ENCODE measurements at regions not wholly inside any gene's neighbourhood (a gene's known extent, or its start where the extent isn't known, plus 50 kb on each side); places are given as distances from the start of the nearest gene placed in this dataset.

DNA sequence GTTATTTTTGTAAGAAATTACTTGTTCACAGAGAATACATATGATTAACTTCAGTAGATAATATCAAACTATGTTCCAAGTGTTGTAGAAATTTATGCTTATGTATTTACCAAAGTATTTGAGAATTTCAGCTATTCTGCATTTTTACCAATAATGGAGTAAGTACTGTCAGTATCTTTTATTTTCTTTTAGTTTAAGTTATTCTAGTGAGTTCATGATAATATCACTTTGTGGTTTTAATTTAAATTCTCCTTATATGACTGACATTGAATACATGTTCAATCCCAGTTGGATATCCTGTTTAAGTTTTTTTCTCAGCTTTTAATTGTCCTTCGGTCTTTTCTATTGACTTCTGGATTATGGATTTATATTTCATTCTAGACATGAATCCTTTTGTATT, 1024.6 kb downstream of the EFNA5 start:
- no peak for TF ChIP-seq POLR2AphosphoS5 (IDR thresholded peaks at IDR 0.05)
- no peak for TF ChIP-seq EP300 (IDR thresholded peaks at IDR 0.05)
- no peak for TF ChIP-seq POLR2A (IDR thresholded peaks at IDR 0.05)
- H3K27ac ChIP-seq: no peak overlapping the region
- H3K9me3 ChIP-seq: no peaks in the 10 kb centered on the region
- H3K36me3 ChIP-seq: no peaks in the 10 kb centered on the region
- H3K4me3 ChIP-seq: no peak overlapping the region
- 95 to 98% methylated on average over 1 of the region's 1 CpG for WGBS, 2 donors
- no peak for DNase-seq
- intact Hi-C loops (cut with DNase I): no loop called here
- H3K4me1 ChIP-seq: no peaks in the 10 kb centered on the region
- H3K27me3 ChIP-seq: no peaks in the 10 kb centered on the region

- TF ChIP-seq EP300 (IDR thresholded peaks at IDR 0.05) (no peak), POLR2AphosphoS5 (IDR thresholded peaks at IDR 0.05) (no peak), CTCF (IDR thresholded peaks at IDR 0.05) (no peak), POLR2A (IDR thresholded peaks at IDR 0.05) (no peak)
- H3K9me3 ChIP-seq: no peaks in the 10 kb centered on the region
- intact Hi-C loops (cut with DNase I): no loop called here
- H3K27ac ChIP-seq: no peak overlapping the region
- DNase-seq: no peak
- no peaks in the 10 kb centered on the region for H3K27me3 ChIP-seq
- 84 to 92% methylated on average over 1 of the region's 1 CpG for WGBS, 2 donors
- no peaks in the 10 kb centered on the region for H3K36me3 ChIP-seq
- no peaks in the 10 kb centered on the region for H3K4me1 ChIP-seq
- H3K4me3 ChIP-seq: no peak overlapping the region
These were observed 1030.2 kb downstream of the EFNA5 start for GRCh38 chr5:106640511-106640910.

DNA sequence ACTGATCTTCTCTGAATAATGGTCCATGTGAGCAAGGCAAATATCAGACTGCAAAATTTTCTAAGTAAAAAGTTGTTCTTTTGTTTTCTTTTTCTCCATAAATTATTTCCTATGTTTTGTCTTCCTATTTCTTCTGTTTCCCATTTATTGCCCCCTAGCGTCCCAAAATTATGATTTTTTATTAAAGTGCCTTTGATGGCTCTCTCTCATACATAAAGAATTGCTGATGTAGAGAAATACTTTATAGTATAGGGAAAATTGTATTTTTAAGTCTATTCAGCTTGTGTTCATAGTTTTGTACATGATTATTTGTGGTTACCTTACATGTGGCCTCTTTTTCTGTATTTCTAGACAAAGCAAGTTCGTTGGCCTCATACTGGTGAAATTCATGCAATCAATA, 1031.2 kb downstream of the EFNA5 start:
- Histone ChIP-seq H3K27me3 (no peaks in the 10 kb centered on the region), H3K9me3 (no peaks in the 10 kb centered on the region), H3K36me3 (no peaks in the 10 kb centered on the region), H3K27ac (no peak overlapping the region), H3K4me3 (no peak overlapping the region), H3K4me1 (no peaks in the 10 kb centered on the region)
- no peak for DNase-seq
- 49 to 62% methylated on average over 2 of the region's 2 CpGs for WGBS, 2 donors
- intact Hi-C loops (cut with DNase I): no loop called here
- TF ChIP-seq EP300 (IDR thresholded peaks at IDR 0.05) (no peak), CTCF (IDR thresholded peaks at IDR 0.05) (no peak), POLR2AphosphoS5 (IDR thresholded peaks at IDR 0.05) (no peak), POLR2A (IDR thresholded peaks at IDR 0.05) (no peak)

- no peaks in the 10 kb centered on the region for H3K27me3 ChIP-seq
- no peaks in the 10 kb centered on the region for H3K36me3 ChIP-seq
- no peaks in the 10 kb centered on the region for H3K9me3 ChIP-seq
- intact Hi-C loops (cut with DNase I): no loop called here
- no peak overlapping the region for H3K4me3 ChIP-seq
- no peaks in the 10 kb centered on the region for H3K4me1 ChIP-seq
- DNase-seq: no peak
- TF ChIP-seq POLR2A (IDR thresholded peaks at IDR 0.05) (no peak), POLR2AphosphoS5 (IDR thresholded peaks at IDR 0.05) (no peak), EP300 (IDR thresholded peaks at IDR 0.05) (no peak), CTCF (IDR thresholded peaks at IDR 0.05) (no peak)
- no peak overlapping the region for H3K27ac ChIP-seq
- 81 to 84% methylated on average over 2 of the region's 2 CpGs for WGBS, 2 donors
These were observed 1033.5 kb downstream of the EFNA5 start for GRCh38 chr5:106637275-106637674.

DNA sequence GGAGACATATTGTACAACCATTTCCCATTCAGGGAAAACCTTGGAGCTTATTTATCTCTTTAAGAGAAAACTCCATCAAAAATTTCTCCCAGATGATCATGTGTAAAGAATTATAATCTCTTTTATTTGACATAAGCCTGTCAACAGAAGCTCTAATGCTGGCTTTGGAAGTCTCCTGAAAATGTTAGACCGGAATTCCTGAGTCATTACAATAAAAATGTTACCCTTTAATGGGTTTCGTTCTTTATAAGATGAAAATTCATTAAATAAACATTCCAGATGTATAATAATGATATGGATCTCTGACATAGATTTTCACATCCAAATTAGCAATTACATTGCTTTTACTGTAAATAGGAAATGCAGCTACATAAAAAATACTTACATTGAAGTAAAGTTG, 1036.4 kb downstream of the EFNA5 start:
- 71 to 80% methylated on average over 2 of the region's 2 CpGs for WGBS, 2 donors
- intact Hi-C loops (cut with DNase I): no loop called here

More for the DNA sequence above, 1036.4 kb downstream of the EFNA5 start:
- Histone ChIP-seq H3K9me3 (no peaks in the 10 kb centered on the region), H3K4me3 (no peak overlapping the region), H3K27me3 (no peaks in the 10 kb centered on the region), H3K36me3 (no peaks in the 10 kb centered on the region), H3K4me1 (no peaks in the 10 kb centered on the region), H3K27ac (no peak overlapping the region)
- DNase-seq: no peak
- TF ChIP-seq EP300 (IDR thresholded peaks at IDR 0.05) (no peak), POLR2AphosphoS5 (IDR thresholded peaks at IDR 0.05) (no peak), POLR2A (IDR thresholded peaks at IDR 0.05) (no peak), CTCF (IDR thresholded peaks at IDR 0.05) (no peak)

All from sigmoid colon (tissue), 6 donors.